ENCODE measurements at regions not wholly inside any gene's neighbourhood (a gene's known extent, or its start where the extent isn't known, plus 50 kb on each side); places are given as distances from the start of the nearest gene placed in this dataset.

GRCh38 chr13:42660333-42660965 is 86.5 kb downstream of the TNFSF11 start:
- TF ChIP-seq CTCF (conservative IDR thresholded peaks at IDR 0.05 in 1 of 2, IDR thresholded peaks at IDR 0.05 in 1 of 2; ENCODE audit: low read depth in 1 of 2, low read length in 2 of 2) (peak; percentile 3 to 30), EZH2 (IDR thresholded peaks at IDR 0.05; ENCODE audit: low read length, missing control alignments) (no peak)
